ENCODE measurements at regions not wholly inside any gene's neighbourhood (a gene's known extent, or its start where the extent isn't known, plus 50 kb on each side); places are given as distances from the start of the nearest gene placed in this dataset.

GRCh38 chr7:121002-121785, 71.2 kb upstream of the FAM20C start:
- Mint-ChIP-seq H3K36me3 (ENCODE audit: low read depth) (no peaks in the 10 kb centered on the region), H3K4me3 (no peak overlapping the region), H3K4me1 (peaks cover 4% of the 10 kb centered on the region), H3K27me3 (peaks cover 25% of the 10 kb centered on the region), H3K27ac (no peak overlapping the region)
- no peak for DNase-seq
- no peak for ATAC-seq
- no peaks in the 10 kb centered on the region for H3K9me3 ChIP-seq (ENCODE audit: control insufficient read depth, low read length, poor library complexity, severe bottlenecking)

GRCh38 chr7:123237-123636, 69.1 kb upstream of the FAM20C start:
- H3K4me3 Mint-ChIP-seq: no peak overlapping the region
- no peaks in the 10 kb centered on the region for H3K9me3 ChIP-seq (ENCODE audit: control insufficient read depth, low read length, poor library complexity, severe bottlenecking)
- no peaks in the 10 kb centered on the region for H3K36me3 Mint-ChIP-seq (ENCODE audit: low read depth)
- no peak overlapping the region for H3K27ac Mint-ChIP-seq
- H3K27me3 Mint-ChIP-seq: peaks cover 15% of the 10 kb centered on the region
- DNase-seq (no peak), ATAC-seq (no peak)
- H3K4me1 Mint-ChIP-seq: peaks cover 4% of the 10 kb centered on the region

GRCh38 chr7:124130-124949, 68.0 kb upstream of the FAM20C start:
- H3K9me3 ChIP-seq (ENCODE audit: control insufficient read depth, low read length, poor library complexity, severe bottlenecking): no peaks in the 10 kb centered on the region
- no peak for ATAC-seq
- Mint-ChIP-seq H3K27ac (no peak overlapping the region), H3K4me1 (peaks cover 2% of the 10 kb centered on the region), H3K4me3 (no peak overlapping the region), H3K36me3 (ENCODE audit: low read depth) (no peaks in the 10 kb centered on the region), H3K27me3 (peaks cover 7% of the 10 kb centered on the region)
- no peak for DNase-seq

- Mint-ChIP-seq H3K4me1 (peaks cover 2% of the 10 kb centered on the region), H3K27ac (no peak overlapping the region)
Measured at GRCh38 chr7:125061-125475, 67.3 kb upstream of the FAM20C start.

GRCh38 chr7:125661-126060, 66.7 kb upstream of the FAM20C start:
- H3K27me3 Mint-ChIP-seq: peaks cover 17% of the 10 kb centered on the region
- no peak overlapping the region for H3K27ac Mint-ChIP-seq
- DNase-seq (no peak), ATAC-seq (no peak)
- H3K4me3 Mint-ChIP-seq: no peak overlapping the region
- no peaks in the 10 kb centered on the region for H3K36me3 Mint-ChIP-seq (ENCODE audit: low read depth)
- H3K4me1 Mint-ChIP-seq: peaks cover 2% of the 10 kb centered on the region
- no peaks in the 10 kb centered on the region for H3K9me3 ChIP-seq (ENCODE audit: control insufficient read depth, low read length, poor library complexity, severe bottlenecking)

More at GRCh38 chr7:125061-125475, 67.3 kb upstream of the FAM20C start:
- Mint-ChIP-seq H3K4me3 (no peak overlapping the region), H3K27me3 (peaks cover 14% of the 10 kb centered on the region), H3K36me3 (ENCODE audit: low read depth) (no peaks in the 10 kb centered on the region)
- no peaks in the 10 kb centered on the region for H3K9me3 ChIP-seq (ENCODE audit: control insufficient read depth, low read length, poor library complexity, severe bottlenecking)
- ATAC-seq: no peak
- DNase-seq: no peak

GRCh38 chr7:126368-126767, 66.0 kb upstream of the FAM20C start:
- DNase-seq (no peak), ATAC-seq (no peak)
- Mint-ChIP-seq H3K36me3 (ENCODE audit: low read depth) (no peaks in the 10 kb centered on the region), H3K4me1 (peaks cover 2% of the 10 kb centered on the region), H3K27ac (peak overlapping the region; percentile 2), H3K4me3 (no peak overlapping the region), H3K27me3 (peaks cover 17% of the 10 kb centered on the region)
- H3K9me3 ChIP-seq (ENCODE audit: control insufficient read depth, low read length, poor library complexity, severe bottlenecking): no peaks in the 10 kb centered on the region

- H3K27ac Mint-ChIP-seq: no peak overlapping the region
- H3K9me3 ChIP-seq (ENCODE audit: control insufficient read depth, low read length, poor library complexity, severe bottlenecking): no peaks in the 10 kb centered on the region
- ATAC-seq: no peak
- no peaks in the 10 kb centered on the region for H3K36me3 Mint-ChIP-seq (ENCODE audit: low read depth)
- peaks cover 2% of the 10 kb centered on the region for H3K4me1 Mint-ChIP-seq
- H3K27me3 Mint-ChIP-seq: peaks cover 11% of the 10 kb centered on the region
- no peak overlapping the region for H3K4me3 Mint-ChIP-seq
- no peak for DNase-seq
Measured at GRCh38 chr7:127064-127598, 65.2 kb upstream of the FAM20C start.

- H3K27me3 Mint-ChIP-seq: peaks cover 10% of the 10 kb centered on the region
- no peak overlapping the region for H3K27ac Mint-ChIP-seq
- no peak overlapping the region for H3K4me3 Mint-ChIP-seq
- DNase-seq: no peak
- H3K36me3 Mint-ChIP-seq (ENCODE audit: low read depth): peaks cover 3% of the 10 kb centered on the region
- H3K9me3 ChIP-seq (ENCODE audit: control insufficient read depth, low read length, poor library complexity, severe bottlenecking): no peaks in the 10 kb centered on the region
- peaks cover 2% of the 10 kb centered on the region for H3K4me1 Mint-ChIP-seq
- ATAC-seq: no peak
Measured at GRCh38 chr7:128171-129080, 63.9 kb upstream of the FAM20C start.

GRCh38 chr7:129366-130221, 62.8 kb upstream of the FAM20C start:
- ATAC-seq (no peak), DNase-seq (no peak)
- no peak overlapping the region for H3K27ac Mint-ChIP-seq

GRCh38 chr7:130222-130572, 62.2 kb upstream of the FAM20C start:
- no peaks in the 10 kb centered on the region for H3K9me3 ChIP-seq (ENCODE audit: control insufficient read depth, low read length, poor library complexity, severe bottlenecking)
- no peak for DNase-seq
- Mint-ChIP-seq H3K27ac (no peak overlapping the region), H3K27me3 (peaks cover 22% of the 10 kb centered on the region), H3K36me3 (ENCODE audit: low read depth) (peaks cover 3% of the 10 kb centered on the region), H3K4me1 (no peaks in the 10 kb centered on the region), H3K4me3 (no peak overlapping the region)
- ATAC-seq: no peak

More at GRCh38 chr7:129366-130221, 62.8 kb upstream of the FAM20C start:
- Mint-ChIP-seq H3K27me3 (peaks cover 16% of the 10 kb centered on the region), H3K4me3 (no peak overlapping the region), H3K4me1 (no peaks in the 10 kb centered on the region), H3K36me3 (ENCODE audit: low read depth) (peaks cover 3% of the 10 kb centered on the region)
- H3K9me3 ChIP-seq (ENCODE audit: control insufficient read depth, low read length, poor library complexity, severe bottlenecking): no peaks in the 10 kb centered on the region

- H3K36me3 Mint-ChIP-seq (ENCODE audit: low read depth): peaks cover 3% of the 10 kb centered on the region
- H3K27ac Mint-ChIP-seq: no peak overlapping the region
- no peak overlapping the region for H3K4me3 Mint-ChIP-seq
- ATAC-seq (no peak), DNase-seq (no peak)
- H3K4me1 Mint-ChIP-seq: no peaks in the 10 kb centered on the region
- H3K27me3 Mint-ChIP-seq: peaks cover 29% of the 10 kb centered on the region
- no peaks in the 10 kb centered on the region for H3K9me3 ChIP-seq (ENCODE audit: control insufficient read depth, low read length, poor library complexity, severe bottlenecking)
Measured at GRCh38 chr7:130875-131780, 61.2 kb upstream of the FAM20C start.

Measured in T-helper 17 cell (primary cell).